BE2C (cell line): ENCODE measurements at regions not wholly inside any gene's neighbourhood (a gene's known extent, or its start where the extent isn't known, plus 50 kb on each side); places are given as distances from the start of the nearest gene placed in this dataset.

Experiments used
- DNase-seq: peaks from one replicate; pipeline ENCODE4 v3.0.0-alpha.2; 2020
- H3K27me3 ChIP-seq: fragments of 250-450 bp; sonication (Bioruptor Pico); 2 replicates; pipeline ENCODE4 v1.5.1; 2020; ENCODE audit warnings: mild to moderate bottlenecking
- H3K36me3 ChIP-seq: fragments of 250-450 bp; sonication (Bioruptor Pico); 2 replicates; pipeline ENCODE4 v1.5.1; 2020; ENCODE audit warnings: mild to moderate bottlenecking
- H3K4me1 ChIP-seq: fragments of 250-450 bp; sonication (Bioruptor Pico); 2 replicates; pipeline ENCODE4 v1.5.1; 2020
- H3K4me3 ChIP-seq: 2 replicates; pipeline ENCODE4 v1.5.1; 2011; ENCODE audit warnings: low read depth, low read length
- H3K9me3 ChIP-seq: fragments of 250-450 bp; sonication (Bioruptor Pico); 2 replicates; pipeline ENCODE4 v1.5.1; 2020
- CTCF ChIP-seq: IDR thresholded peaks from 2 replicates; pipeline ENCODE4 v1.5.1; 2012; ENCODE audit warnings: mild to moderate bottlenecking, low read depth, low read length

DNA sequence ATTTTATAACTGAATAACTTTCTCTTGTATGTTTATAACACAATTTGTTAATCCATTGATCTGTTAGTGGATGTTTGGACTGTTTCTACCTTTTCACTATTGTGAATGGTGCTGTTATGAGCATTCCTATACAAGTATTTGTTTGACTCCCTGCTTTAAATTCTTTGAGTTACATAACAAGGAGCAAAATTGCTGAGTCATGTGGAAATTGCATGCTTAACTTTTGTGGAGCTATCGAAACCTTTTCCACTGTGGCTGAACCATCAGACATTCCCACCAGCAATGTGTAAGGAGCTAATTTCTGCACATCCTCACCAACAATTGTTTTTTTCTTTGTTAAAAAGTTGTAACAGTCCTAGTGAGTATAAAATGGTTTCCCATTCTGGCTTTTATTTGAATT is 415.5 kb downstream of the CBLN2 start:
- no peaks in the 10 kb centered on the region for H3K36me3 ChIP-seq
- H3K4me1 ChIP-seq = no peaks in the 10 kb centered on the region
- DNase-seq = no peak
- TF ChIP-seq CTCF = no peak
- H3K9me3 ChIP-seq = no peaks in the 10 kb centered on the region
- H3K27me3 ChIP-seq = no peaks in the 10 kb centered on the region
- H3K4me3 ChIP-seq = no peak overlapping the region

GRCh38 chr18:72122103-72122502 is 422.0 kb downstream of the CBLN2 start:
- Histone ChIP-seq H3K4me1 (no peaks in the 10 kb centered on the region), H3K9me3 (no peaks in the 10 kb centered on the region), H3K27me3 (no peaks in the 10 kb centered on the region), H3K36me3 (no peaks in the 10 kb centered on the region), H3K4me3 (no peak overlapping the region)
- no peak for DNase-seq
- TF ChIP-seq CTCF = no peak

DNA sequence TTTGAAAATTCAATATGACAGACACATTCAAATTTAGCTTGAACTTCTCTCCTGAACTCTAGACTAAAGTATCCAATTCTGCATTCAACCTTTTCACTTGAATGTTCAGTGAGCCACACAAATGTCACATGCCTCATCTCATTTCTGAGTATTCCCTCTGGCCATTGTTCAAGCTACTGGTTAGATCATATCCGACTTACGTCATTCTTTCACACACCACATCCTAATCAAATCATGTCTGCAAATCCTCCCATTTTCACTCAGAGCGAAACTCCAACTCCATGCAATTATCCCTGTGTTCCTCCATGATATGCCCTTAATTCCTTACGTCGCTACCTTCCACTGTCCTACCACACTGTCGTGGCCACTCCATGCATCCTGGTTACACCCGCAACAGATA is 425.1 kb downstream of the CBLN2 start:
- H3K27me3 ChIP-seq = no peaks in the 10 kb centered on the region
- no peaks in the 10 kb centered on the region for H3K36me3 ChIP-seq
- no peaks in the 10 kb centered on the region for H3K9me3 ChIP-seq
- TF ChIP-seq CTCF = no peak
- H3K4me3 ChIP-seq = no peak overlapping the region
- no peak for DNase-seq
- no peaks in the 10 kb centered on the region for H3K4me1 ChIP-seq

DNA sequence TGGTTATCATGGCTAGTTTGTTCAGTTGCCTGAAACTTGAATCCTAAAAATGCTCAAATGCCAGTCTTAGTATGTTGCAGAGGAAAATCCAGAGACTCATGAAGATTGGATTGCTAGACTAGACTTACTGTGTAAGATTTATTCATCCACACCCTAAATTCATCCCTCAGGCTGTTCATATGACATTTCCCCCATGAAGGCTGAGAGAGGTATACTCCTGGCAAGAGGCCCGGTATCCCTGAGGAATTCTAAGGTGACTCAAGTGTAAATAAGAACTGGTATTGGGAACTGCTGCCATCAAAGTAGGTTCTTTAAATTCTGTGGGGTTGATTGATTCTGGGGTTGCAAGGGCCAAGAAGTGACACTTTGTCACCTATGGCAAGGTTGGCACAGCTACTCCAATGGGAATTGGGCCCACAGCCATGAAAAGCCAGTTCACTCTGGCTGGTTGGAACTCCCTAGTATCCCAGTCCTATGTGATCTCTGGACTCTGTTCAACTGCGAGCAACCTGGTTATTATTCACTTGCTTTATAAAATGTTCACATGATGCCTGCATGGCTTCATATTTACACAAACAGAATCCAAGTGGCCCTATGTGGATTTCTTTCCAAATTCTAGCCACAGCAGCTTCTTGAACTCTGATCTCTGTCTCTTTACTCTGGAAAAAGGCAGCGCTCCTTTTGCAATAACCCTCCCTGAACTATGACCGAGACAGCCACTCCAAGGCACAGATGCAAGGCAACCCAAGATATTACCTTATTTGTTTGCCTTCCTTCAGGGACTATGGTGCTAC is 429.1 kb downstream of the CBLN2 start:
- TF ChIP-seq CTCF = no peak
- Histone ChIP-seq H3K9me3 (no peaks in the 10 kb centered on the region), H3K4me3 (no peak overlapping the region), H3K27me3 (no peaks in the 10 kb centered on the region), H3K36me3 (no peaks in the 10 kb centered on the region), H3K4me1 (no peaks in the 10 kb centered on the region)
- no peak for DNase-seq

- Histone ChIP-seq H3K9me3 (no peaks in the 10 kb centered on the region), H3K4me3 (no peak overlapping the region), H3K27me3 (no peaks in the 10 kb centered on the region), H3K4me1 (no peaks in the 10 kb centered on the region), H3K36me3 (no peaks in the 10 kb centered on the region)
- TF ChIP-seq CTCF = no peak
- DNase-seq = no peak
These were observed 436.3 kb downstream of the CBLN2 start for GRCh38 chr18:72107647-72108383.

- TF ChIP-seq CTCF = no peak
- no peak for DNase-seq
- Histone ChIP-seq H3K27me3 (no peaks in the 10 kb centered on the region), H3K9me3 (no peaks in the 10 kb centered on the region), H3K4me3 (no peak overlapping the region), H3K4me1 (no peaks in the 10 kb centered on the region), H3K36me3 (no peaks in the 10 kb centered on the region)
These were observed 439.3 kb downstream of the CBLN2 start for GRCh38 chr18:72104851-72105250.
